AG04450 (cell line): ENCODE measurements at regions not wholly inside any gene's neighbourhood (a gene's known extent, or its start where the extent isn't known, plus 50 kb on each side); places are given as distances from the start of the nearest gene placed in this dataset.

Experiments
- CTCF ChIA-PET: fragments of 300-600, 350-600 bp; formaldehyde crosslinking; extraction: SDS; loops from one replicate; lab custom pipeline; 2022; ENCODE audit warnings: antibody characterized with exemption, inconsistent platforms; lab: Charles Lee
- POLR2A ChIA-PET: fragments of 350-600 bp; formaldehyde crosslinking; extraction: SDS; loops from one replicate; lab custom pipeline; 2021; ENCODE audit warnings: antibody characterized with exemption, inconsistent platforms; lab: Yijun Ruan, JAX
- DNase-seq: peaks from one replicate; pipeline ENCODE4 v3.0.0-alpha.2; 2011; ENCODE audit warnings: low read depth, low spot score
- H3K27ac ChIP-seq: one replicate; pipeline ENCODE4 v1.5.1; 2012; ENCODE audit warnings: low read depth, low read length, control low read depth
- H3K27me3 ChIP-seq: one replicate; pipeline ENCODE4 v1.6.0; 2012; ENCODE audit warnings: low read length; ENCODE audit not compliant: control insufficient read depth, insufficient read depth
- H3K4me3 ChIP-seq: 2 replicates; pipeline ENCODE4 v1.5.1; 2011; ENCODE audit warnings: mild to moderate bottlenecking, low read depth, low read length, control low read depth
- H3K9me3 ChIP-seq: 2 replicates; pipeline ENCODE4 v1.5.1; 2012; ENCODE audit warnings: low read length; ENCODE audit not compliant: control insufficient read depth, insufficient read depth
- CTCF ChIP-seq: IDR thresholded peaks from 2 replicates; pipeline ENCODE4 v1.5.1; 2011; ENCODE audit warnings: low read depth, low read length, control low read depth, inconsistent platforms

- TF ChIP-seq CTCF = no peak
- CTCF ChIA-PET = interaction anchor here (0.8 to 9.7 kb wide), 7 partner anchors 14 to 213 kb away, joined by 3 to 481 read pairs (median 5); partner anchors contain the start of gene PKDCC
- H3K27me3 ChIP-seq = no peaks in the 10 kb centered on the region
- no peak for DNase-seq
- no peaks in the 10 kb centered on the region; the same call in 1 of the 2 replicates for H3K9me3 ChIP-seq
- POLR2A ChIA-PET = interaction anchor here (1.8 kb wide), 1 partner anchor 33 kb away, joined by 5 read pairs; no protein-coding TSS in a partner anchor
- no peak overlapping the region for H3K4me3 ChIP-seq
- H3K27ac ChIP-seq = no peak overlapping the region
These were observed 174.5 kb upstream of the PKDCC start for GRCh38 chr2:41873102-41874031.

GRCh38 chr2:41877114-41877678 lies 170.6 kb upstream of the PKDCC start:
- Histone ChIP-seq H3K27ac (no peak overlapping the region), H3K4me3 (no peak overlapping the region), H3K9me3 (no peaks in the 10 kb centered on the region; the same call in 1 of the 2 replicates), H3K27me3 (peaks cover 4% of the 10 kb centered on the region)
- CTCF ChIA-PET = interaction anchor here (2.3 kb wide), 1 partner anchor 24 kb away, joined by 8 read pairs; no protein-coding TSS in a partner anchor
- POLR2A ChIA-PET = no interaction called here
- no peak for DNase-seq
- no peak for TF ChIP-seq CTCF

- ChIA-PET CTCF (interaction anchor here (2.5 to 3.6 kb wide), 3 partner anchors 8 to 209 kb away, joined by 11 to 24 read pairs (median 12); no protein-coding TSS in a partner anchor), POLR2A (no interaction called here)
- Histone ChIP-seq H3K27me3 (peaks cover 4% of the 10 kb centered on the region), H3K9me3 (no peaks in the 10 kb centered on the region; the same call in 1 of the 2 replicates), H3K4me3 (no peak overlapping the region), H3K27ac (no peak overlapping the region)
- no peak for TF ChIP-seq CTCF
- no peak for DNase-seq
These were observed 169.8 kb upstream of the PKDCC start for GRCh38 chr2:41878056-41878455.

GRCh38 chr2:41878716-41879234 lies 169.0 kb upstream of the PKDCC start:
- ChIA-PET CTCF (interaction anchor here (2.5 to 3.6 kb wide), 3 partner anchors 9 to 208 kb away, joined by 11 to 24 read pairs (median 12); no protein-coding TSS in a partner anchor), POLR2A (interaction anchor here (0.6 to 1.3 kb wide), 4 partner anchors 9 to 169 kb away, joined by 3 to 6 read pairs (median 4); partner anchors contain the start of gene PKDCC)
- DNase-seq = no peak
- Histone ChIP-seq H3K4me3 (no peak overlapping the region), H3K27me3 (peaks cover 4% of the 10 kb centered on the region), H3K27ac (no peak overlapping the region), H3K9me3 (no peaks in the 10 kb centered on the region; the same call in 1 of the 2 replicates)
- no peak for TF ChIP-seq CTCF
